WTC11 (cell line): ENCODE measurements at regions not wholly inside any gene's neighbourhood (a gene's known extent, or its start where the extent isn't known, plus 50 kb on each side); places are given as distances from the start of the nearest gene placed in this dataset.
"Not testable (repeated sequence)": the region's sequence is repeated elsewhere in the genome, so short reads cannot be mapped to it uniquely, and the experiment has no call there.

Experiments used
- CREM ChIP-seq: sonication (generic); formaldehyde crosslinking; IDR thresholded peaks from 2 replicates; pipeline ENCODE4 v1.8.1; 2022; ENCODE audit warnings: mild to moderate bottlenecking, missing genetic modification reagents, moderate library complexity
- CTCF ChIP-seq: fragments of 200-600 bp; IDR thresholded peaks from 2 replicates; pipeline ENCODE4 v1.8.0; 2022; ENCODE audit warnings: antibody characterized with exemption
- FOXJ3 ChIP-seq: sonication (generic); formaldehyde crosslinking; IDR thresholded peaks from 2 replicates; pipeline ENCODE4 v1.9.0; 2021; ENCODE audit warnings: missing genetic modification reagents, mild to moderate bottlenecking, borderline replicate concordance
- GTF2I ChIP-seq: fragments of 250-450 bp; sonication (Bioruptor Pico); conservative IDR thresholded peaks from 2 replicates; pipeline ENCODE4 v1.4.0; 2021; ENCODE audit warnings: mild to moderate bottlenecking
- KAT7 ChIP-seq: sonication (generic); formaldehyde crosslinking; IDR thresholded peaks from 2 replicates; pipeline ENCODE4 v1.8.1; 2023; ENCODE audit warnings: missing genetic modification reagents, mild to moderate bottlenecking, borderline replicate concordance
- NFE2L1 ChIP-seq: sonication (generic); formaldehyde crosslinking; IDR thresholded peaks from 2 replicates; pipeline ENCODE4 v1.8.1; 2023; ENCODE audit warnings: missing genetic modification reagents
- ZNF138 ChIP-seq: sonication (generic); formaldehyde crosslinking; conservative IDR thresholded peaks from 2 replicates; pipeline ENCODE4 v1.8.1; 2022; ENCODE audit warnings: mild to moderate bottlenecking, moderate library complexity, missing genetic modification reagents
- ZNF281 ChIP-seq: sonication (generic); formaldehyde crosslinking; IDR thresholded peaks from 2 replicates; pipeline ENCODE4 v1.8.0; 2023; ENCODE audit warnings: mild to moderate bottlenecking, missing genetic modification reagents

GRCh38 chr13:18738086-18738485, 443.5 kb downstream of the TUBA3C start:
- not testable (repeated sequence) for TF ChIP-seq GTF2I (CRISPR knock-in tag); ZNF138; CTCF; KAT7 (CRISPR knock-in tag); NFE2L1 (CRISPR knock-in tag); FOXJ3 (CRISPR knock-in tag); ZNF281 (CRISPR knock-in tag); CREM (CRISPR knock-in tag)
